Hepatocyte (in vitro differentiated cells): ENCODE measurements at regions not wholly inside any gene's neighbourhood (a gene's known extent, or its start where the extent isn't known, plus 50 kb on each side); places are given as distances from the start of the nearest gene placed in this dataset.

Source experiments
- DNase-seq: peaks from one replicate; pipeline ENCODE4 v3.0.0-alpha.2; 2016; ENCODE audit warnings: low spot score
- H2AFZ ChIP-seq: fragments of 200-600 bp; sonication (generic); 2 replicates; pipeline ENCODE4 v1.6.0; 2016; ENCODE audit warnings: antibody characterized with exemption, mild to moderate bottlenecking
- H3K27ac ChIP-seq: fragments of 200-600 bp; sonication (generic); 2 replicates; pipeline ENCODE4 v1.5.1; 2016; ENCODE audit warnings: mild to moderate bottlenecking
- H3K27me3 ChIP-seq: fragments of 200-600 bp; sonication (generic); 2 replicates; pipeline ENCODE4 v1.6.1; 2016
- H3K36me3 ChIP-seq: fragments of 200-600 bp; sonication (generic); replicated peaks from 2 replicates; pipeline ENCODE4 v1.5.1; 2016; ENCODE audit warnings: low read depth; ENCODE audit not compliant: insufficient read depth
- H3K4me1 ChIP-seq: fragments of 200-600 bp; sonication (generic); 2 replicates; pipeline ENCODE4 v1.5.1; 2016; ENCODE audit warnings: mild to moderate bottlenecking, moderate library complexity; ENCODE audit not compliant: insufficient read depth
- H3K4me2 ChIP-seq: fragments of 200-600 bp; sonication (generic); 2 replicates; pipeline ENCODE4 v1.6.0; 2016
- H3K4me3 ChIP-seq: fragments of 200-600 bp; sonication (generic); 2 replicates; pipeline ENCODE4 v1.5.1; 2016; ENCODE audit warnings: mild to moderate bottlenecking
- H3K79me2 ChIP-seq: fragments of 200-600 bp; sonication (generic); 2 replicates; pipeline ENCODE4 v1.6.0; 2017; ENCODE audit warnings: mild to moderate bottlenecking
- H3K9me2 ChIP-seq: fragments of 200-600 bp; sonication (generic); replicated peaks from 2 replicates; pipeline ENCODE4 v1.6.0; 2017; ENCODE audit warnings: mild to moderate bottlenecking; ENCODE audit not compliant: insufficient read depth
- H3K9me3 ChIP-seq: fragments of 200-600 bp; sonication (generic); 2 replicates; pipeline ENCODE4 v1.5.1; 2016; ENCODE audit warnings: low read depth, mild to moderate bottlenecking
- H4K20me1 ChIP-seq: fragments of 200-600 bp; sonication (generic); 2 replicates; pipeline ENCODE4 v1.6.0; 2016; ENCODE audit warnings: mild to moderate bottlenecking; ENCODE audit not compliant: insufficient read depth, poor library complexity, severe bottlenecking
- EZH2 ChIP-seq: fragments of 200-600 bp; sonication (generic); IDR thresholded peaks from 2 replicates; pipeline ENCODE4 v1.6.1; 2016; ENCODE audit warnings: antibody characterized with exemption, mild to moderate bottlenecking, borderline replicate concordance
- EZH2phosphoT487 ChIP-seq: fragments of 200-600 bp; sonication (generic); IDR thresholded peaks from one replicate; pipeline ENCODE4 v1.6.1; 2018; ENCODE audit warnings: antibody characterized with exemption, mild to moderate bottlenecking, low read depth, moderate library complexity; ENCODE audit not compliant: unreplicated experiment, severe bottlenecking
- WGBS: methylation state at CpG from one replicate; pipeline ENCODE4 v1.1.6; 2016; ENCODE audit warnings: low lambda C conversion rate; ENCODE audit errors: missing lambda C conversion rate; 5-methylcytosine and 5-hydroxymethylcytosine counted together
- TF ChIP-seq, protein P1 (sequence below): fragments of 200-600 bp; sonication (generic); IDR thresholded peaks from 2 replicates; pipeline ENCODE4 v1.5.1; 2016; ENCODE audit warnings: antibody characterized with exemption, mild to moderate bottlenecking; ENCODE audit not compliant: poor library complexity

DNA sequence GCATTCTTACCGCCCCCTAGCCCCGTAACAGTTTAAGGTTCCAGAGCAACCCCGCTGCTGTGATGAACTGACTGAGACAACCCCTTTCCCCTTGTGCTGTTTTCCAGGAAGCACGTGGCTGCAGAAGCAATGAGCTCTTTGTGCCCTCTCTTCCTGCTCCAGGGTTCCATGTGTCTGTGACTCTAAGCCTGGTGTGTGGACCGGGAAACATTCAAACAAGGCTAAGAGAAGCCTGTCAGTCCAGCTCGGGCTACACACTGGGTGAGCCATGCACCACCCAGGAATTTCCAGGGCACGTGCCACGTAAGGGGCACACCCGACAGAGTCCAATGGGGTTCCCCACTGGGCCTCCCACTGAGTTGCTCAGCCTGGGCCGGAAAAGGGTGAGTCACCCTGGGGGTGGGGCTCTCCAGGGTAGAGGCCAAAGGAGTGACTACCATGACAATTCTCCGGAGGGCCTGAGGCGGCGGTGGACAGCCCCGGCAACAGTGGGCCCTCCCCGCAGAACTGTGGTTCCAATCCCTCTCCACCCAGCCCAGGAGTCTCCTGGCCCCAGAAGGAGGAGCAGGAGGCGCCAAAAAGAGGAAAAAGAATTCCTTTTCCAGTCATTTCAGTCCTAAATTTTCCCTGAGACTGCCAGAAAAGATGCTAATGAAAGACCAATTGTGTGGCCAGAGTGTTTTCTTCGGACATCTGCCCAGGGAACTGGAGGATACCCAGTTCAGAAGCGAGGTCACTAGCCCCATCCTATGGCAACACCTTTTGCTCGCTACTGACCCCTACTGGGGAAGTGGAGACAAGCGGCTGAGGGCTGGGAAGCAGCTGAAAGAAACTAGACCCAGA lies 157.8 kb upstream of the SLC1A4 start:
- peak overlapping the region; percentile 74 for H3K27ac ChIP-seq
- peak; percentile 83 for DNase-seq
- H2AFZ ChIP-seq = no peak overlapping the region
- H3K9me3 ChIP-seq = no peaks in the 10 kb centered on the region
- peaks cover 4% of the 10 kb centered on the region for H3K4me1 ChIP-seq
- H3K36me3 ChIP-seq = no peaks in the 10 kb centered on the region
- no peak for TF ChIP-seq EZH2
- TF ChIP-seq, protein P1, sequence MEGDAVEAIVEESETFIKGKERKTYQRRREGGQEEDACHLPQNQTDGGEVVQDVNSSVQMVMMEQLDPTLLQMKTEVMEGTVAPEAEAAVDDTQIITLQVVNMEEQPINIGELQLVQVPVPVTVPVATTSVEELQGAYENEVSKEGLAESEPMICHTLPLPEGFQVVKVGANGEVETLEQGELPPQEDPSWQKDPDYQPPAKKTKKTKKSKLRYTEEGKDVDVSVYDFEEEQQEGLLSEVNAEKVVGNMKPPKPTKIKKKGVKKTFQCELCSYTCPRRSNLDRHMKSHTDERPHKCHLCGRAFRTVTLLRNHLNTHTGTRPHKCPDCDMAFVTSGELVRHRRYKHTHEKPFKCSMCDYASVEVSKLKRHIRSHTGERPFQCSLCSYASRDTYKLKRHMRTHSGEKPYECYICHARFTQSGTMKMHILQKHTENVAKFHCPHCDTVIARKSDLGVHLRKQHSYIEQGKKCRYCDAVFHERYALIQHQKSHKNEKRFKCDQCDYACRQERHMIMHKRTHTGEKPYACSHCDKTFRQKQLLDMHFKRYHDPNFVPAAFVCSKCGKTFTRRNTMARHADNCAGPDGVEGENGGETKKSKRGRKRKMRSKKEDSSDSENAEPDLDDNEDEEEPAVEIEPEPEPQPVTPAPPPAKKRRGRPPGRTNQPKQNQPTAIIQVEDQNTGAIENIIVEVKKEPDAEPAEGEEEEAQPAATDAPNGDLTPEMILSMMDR = peak; percentile 57
- TF ChIP-seq EZH2phosphoT487 = no peak
- H3K9me2 ChIP-seq = no peaks in the 10 kb centered on the region
- no peaks in the 10 kb centered on the region for H3K79me2 ChIP-seq
- WGBS = 69% methylated on average over 20 of the region's 20 CpGs
- H3K27me3 ChIP-seq = no peaks in the 10 kb centered on the region
- no peaks in the 10 kb centered on the region for H4K20me1 ChIP-seq
- no peak overlapping the region for H3K4me3 ChIP-seq
- H3K4me2 ChIP-seq = no peak overlapping the region

- H2AFZ ChIP-seq = no peak overlapping the region
- no peak overlapping the region for H3K4me3 ChIP-seq
- WGBS = 91% methylated on average over 6 of the region's 6 CpGs
- H3K27ac ChIP-seq = peak overlapping the region; percentile 74
- H3K79me2 ChIP-seq = no peaks in the 10 kb centered on the region
- DNase-seq = no peak
- peaks cover 8% of the 10 kb centered on the region for H3K4me1 ChIP-seq
- H4K20me1 ChIP-seq = no peaks in the 10 kb centered on the region
- TF ChIP-seq EZH2 (no peak), EZH2phosphoT487 (no peak)
- TF ChIP-seq, protein P1 = no peak
- H3K4me2 ChIP-seq = no peak overlapping the region
- no peaks in the 10 kb centered on the region for H3K36me3 ChIP-seq
- no peaks in the 10 kb centered on the region for H3K9me2 ChIP-seq
- no peaks in the 10 kb centered on the region for H3K27me3 ChIP-seq
- no peaks in the 10 kb centered on the region for H3K9me3 ChIP-seq
Measured at GRCh38 chr2:64831977-64832328, 157.2 kb upstream of the SLC1A4 start.

- Histone ChIP-seq H2AFZ (no peak overlapping the region), H4K20me1 (no peaks in the 10 kb centered on the region), H3K9me2 (no peaks in the 10 kb centered on the region), H3K4me3 (no peak overlapping the region), H3K9me3 (no peaks in the 10 kb centered on the region), H3K4me1 (peaks cover 8% of the 10 kb centered on the region), H3K4me2 (no peak overlapping the region), H3K27ac (no peak overlapping the region), H3K36me3 (no peaks in the 10 kb centered on the region), H3K79me2 (no peaks in the 10 kb centered on the region), H3K27me3 (no peaks in the 10 kb centered on the region)
- 90% methylated on average over 1 of the region's 1 CpG for WGBS
- no peak for DNase-seq
- TF ChIP-seq, protein P1 = no peak
- no peak for TF ChIP-seq EZH2phosphoT487
Measured at GRCh38 chr2:64832936-64833335, 156.3 kb upstream of the SLC1A4 start.
